ENCODE measurements at regions not wholly inside any gene's neighbourhood (a gene's known extent, or its start where the extent isn't known, plus 50 kb on each side); places are given as distances from the start of the nearest gene placed in this dataset.

DNA sequence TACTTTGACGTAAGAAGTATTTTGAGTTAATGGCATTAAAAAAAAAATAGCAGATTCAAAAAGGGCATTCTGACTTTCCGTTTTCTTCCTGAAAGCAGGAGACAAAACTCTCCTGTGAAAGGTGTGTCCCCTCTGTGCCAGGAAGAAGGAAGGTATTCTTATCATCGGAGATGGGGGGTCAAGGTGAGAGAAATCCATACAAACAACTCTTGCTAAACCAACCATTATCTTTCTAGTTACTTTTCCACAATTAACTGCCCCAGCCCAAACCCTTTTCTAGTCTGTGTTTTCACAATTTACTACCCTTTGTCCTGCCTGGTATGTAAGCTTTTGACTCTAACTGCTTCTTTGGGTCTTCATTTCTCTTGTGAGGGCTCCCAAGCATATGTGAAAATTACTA, 717.3 kb downstream of the EPM2A start (continued):
- TF ChIP-seq, protein P1, sequence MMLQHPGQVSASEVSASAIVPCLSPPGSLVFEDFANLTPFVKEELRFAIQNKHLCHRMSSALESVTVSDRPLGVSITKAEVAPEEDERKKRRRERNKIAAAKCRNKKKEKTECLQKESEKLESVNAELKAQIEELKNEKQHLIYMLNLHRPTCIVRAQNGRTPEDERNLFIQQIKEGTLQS (IDR thresholded peaks at IDR 0.05; ENCODE audit: insufficient read depth, low read depth, low read length) = no peak
- TF ChIP-seq EP300 (IDR thresholded peaks at IDR 0.05; ENCODE audit: borderline replicate concordance in 1 of 2, low read depth in 2 of 2, low read length in 2 of 2) (no peak), NANOG (IDR thresholded peaks at IDR 0.05; ENCODE audit: insufficient read depth, low read depth, low read length, poor library complexity, severe bottlenecking) (no peak), RNF2 (IDR thresholded peaks at IDR 0.05; ENCODE audit: borderline replicate concordance, low read depth, low read length, missing control alignments, poor library complexity, severe bottlenecking) (no peak), POLR2AphosphoS5 (IDR thresholded peaks at IDR 0.05; ENCODE audit: low read depth, low read length) (no peak), POU5F1 (IDR thresholded peaks at IDR 0.05; ENCODE audit: low read depth, low read length) (no peak)

Measured in H1 (cell line).